ENCODE measurements at regions not wholly inside any gene's neighbourhood (a gene's known extent, or its start where the extent isn't known, plus 50 kb on each side); places are given as distances from the start of the nearest gene placed in this dataset.

DNA sequence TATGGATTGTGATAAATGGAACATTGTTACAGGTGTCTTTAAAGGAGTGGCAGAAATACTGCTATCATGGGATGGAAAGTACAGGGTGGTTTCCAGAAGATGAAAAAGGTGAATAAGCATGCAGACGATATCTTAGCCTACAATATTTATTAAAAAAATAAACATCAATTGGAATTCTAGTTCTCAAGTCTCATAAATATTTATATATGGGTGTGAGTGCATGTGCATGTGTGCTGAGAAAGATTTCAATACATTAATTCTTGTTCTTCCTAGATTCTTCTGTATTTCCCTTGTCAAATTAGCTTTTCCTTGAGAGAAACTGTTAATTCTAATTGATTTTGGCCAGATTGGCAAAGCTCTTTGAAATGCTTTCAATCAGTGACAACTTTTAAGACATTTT, 618.2 kb downstream of the METTL15 start:
- DNase-seq (ENCODE audit: low spot score in 2 of 2) = no peak
- TF ChIP-seq, protein P1, sequence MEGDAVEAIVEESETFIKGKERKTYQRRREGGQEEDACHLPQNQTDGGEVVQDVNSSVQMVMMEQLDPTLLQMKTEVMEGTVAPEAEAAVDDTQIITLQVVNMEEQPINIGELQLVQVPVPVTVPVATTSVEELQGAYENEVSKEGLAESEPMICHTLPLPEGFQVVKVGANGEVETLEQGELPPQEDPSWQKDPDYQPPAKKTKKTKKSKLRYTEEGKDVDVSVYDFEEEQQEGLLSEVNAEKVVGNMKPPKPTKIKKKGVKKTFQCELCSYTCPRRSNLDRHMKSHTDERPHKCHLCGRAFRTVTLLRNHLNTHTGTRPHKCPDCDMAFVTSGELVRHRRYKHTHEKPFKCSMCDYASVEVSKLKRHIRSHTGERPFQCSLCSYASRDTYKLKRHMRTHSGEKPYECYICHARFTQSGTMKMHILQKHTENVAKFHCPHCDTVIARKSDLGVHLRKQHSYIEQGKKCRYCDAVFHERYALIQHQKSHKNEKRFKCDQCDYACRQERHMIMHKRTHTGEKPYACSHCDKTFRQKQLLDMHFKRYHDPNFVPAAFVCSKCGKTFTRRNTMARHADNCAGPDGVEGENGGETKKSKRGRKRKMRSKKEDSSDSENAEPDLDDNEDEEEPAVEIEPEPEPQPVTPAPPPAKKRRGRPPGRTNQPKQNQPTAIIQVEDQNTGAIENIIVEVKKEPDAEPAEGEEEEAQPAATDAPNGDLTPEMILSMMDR (IDR thresholded peaks at IDR 0.05) = no peak
- TF ChIP-seq POLR2AphosphoS5 (IDR thresholded peaks at IDR 0.05) (no peak), POLR2A (IDR thresholded peaks at IDR 0.05) (no peak)
- H3K9me3 ChIP-seq = no peaks in the 10 kb centered on the region
- no peak overlapping the region for H3K27ac ChIP-seq
- intact Hi-C loops (cut with DNase I; ENCODE audit: low total_unique reads) = no loop called here
- H3K4me3 ChIP-seq = no peak overlapping the region
- no peaks in the 10 kb centered on the region for H3K27me3 ChIP-seq
- H3K4me1 ChIP-seq = no peaks in the 10 kb centered on the region
- no peaks in the 10 kb centered on the region for H3K36me3 ChIP-seq

DNA sequence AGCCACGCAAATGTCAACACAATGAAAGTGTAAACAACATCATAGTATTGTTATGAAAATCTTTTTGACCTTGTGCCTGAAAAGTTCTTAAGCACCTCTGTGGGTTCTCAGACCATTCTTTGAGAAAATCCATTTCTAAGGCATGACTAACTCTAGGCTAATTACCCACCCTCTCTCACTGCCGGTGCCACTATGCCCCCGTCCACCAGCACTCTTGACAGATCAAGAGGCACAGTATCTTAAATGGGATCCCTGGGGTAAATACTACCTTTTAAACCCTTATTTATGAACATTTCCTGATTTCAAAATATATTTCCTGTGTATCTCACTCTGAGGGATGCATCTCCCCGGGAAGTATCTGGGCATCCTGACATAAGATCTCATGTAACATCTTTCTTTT, 607.5 kb downstream of the METTL15 start:
- no peaks in the 10 kb centered on the region for H3K27me3 ChIP-seq
- H3K4me3 ChIP-seq = no peak overlapping the region
- H3K36me3 ChIP-seq = no peaks in the 10 kb centered on the region
- TF ChIP-seq POLR2A (IDR thresholded peaks at IDR 0.05) (no peak), POLR2AphosphoS5 (IDR thresholded peaks at IDR 0.05) (no peak)
- TF ChIP-seq, protein P1 (IDR thresholded peaks at IDR 0.05) = no peak
- H3K9me3 ChIP-seq = no peaks in the 10 kb centered on the region
- H3K27ac ChIP-seq = no peak overlapping the region
- intact Hi-C loops (cut with DNase I; ENCODE audit: low total_unique reads) = no loop called here
- DNase-seq (ENCODE audit: low spot score in 2 of 2) = no peak
- no peaks in the 10 kb centered on the region for H3K4me1 ChIP-seq

DNA sequence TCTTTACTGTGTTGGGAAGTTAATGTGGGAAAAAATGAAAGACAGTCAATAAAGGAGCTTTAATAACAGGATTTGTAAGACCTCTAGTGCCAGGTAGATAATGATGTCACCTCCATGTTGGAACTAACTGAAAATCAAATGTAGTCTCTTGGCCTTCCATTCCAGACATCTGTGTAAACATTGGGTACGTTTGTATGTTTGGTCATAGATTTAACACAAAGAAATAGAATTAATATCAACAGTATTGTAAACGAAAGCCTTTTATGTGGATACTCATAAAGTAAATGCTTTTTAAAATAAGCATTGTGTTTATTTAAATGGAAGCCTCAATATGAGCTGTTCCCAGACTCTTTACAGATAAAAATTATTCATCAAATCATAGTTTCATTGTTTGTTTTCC, 605.7 kb downstream of the METTL15 start:
- no peaks in the 10 kb centered on the region for H3K4me1 ChIP-seq
- H3K27me3 ChIP-seq = no peaks in the 10 kb centered on the region
- H3K27ac ChIP-seq = no peak overlapping the region
- no peak for DNase-seq (ENCODE audit: low spot score in 2 of 2)
- intact Hi-C loops (cut with DNase I; ENCODE audit: low total_unique reads) = no loop called here
- no peak overlapping the region for H3K4me3 ChIP-seq
- no peaks in the 10 kb centered on the region for H3K36me3 ChIP-seq
- H3K9me3 ChIP-seq = no peaks in the 10 kb centered on the region
- no peak for TF ChIP-seq POLR2AphosphoS5 (IDR thresholded peaks at IDR 0.05)
- TF ChIP-seq POLR2A (IDR thresholded peaks at IDR 0.05) = no peak
- TF ChIP-seq, protein P1 (IDR thresholded peaks at IDR 0.05) = no peak

DNA sequence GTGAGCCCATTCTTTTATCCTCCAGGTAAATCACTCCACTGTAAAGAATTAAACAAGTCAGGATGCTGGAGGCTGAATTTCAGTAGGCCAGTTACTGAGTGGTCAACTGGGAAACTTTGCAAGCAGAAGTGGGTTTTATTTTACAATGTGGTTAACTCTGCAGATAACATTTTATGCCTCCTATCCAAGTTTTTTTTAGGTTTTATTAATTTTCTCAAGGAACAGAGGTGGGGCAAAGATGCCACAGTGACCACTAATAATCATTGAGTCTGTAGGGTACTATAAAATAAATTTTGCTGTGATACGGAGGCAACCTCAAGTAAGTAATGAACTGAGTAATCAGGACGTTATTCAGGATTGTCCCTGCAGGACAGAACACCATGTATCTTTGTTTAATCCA, 599.9 kb downstream of the METTL15 start:
- Histone ChIP-seq H3K27ac (no peak overlapping the region), H3K4me3 (no peak overlapping the region), H3K36me3 (no peaks in the 10 kb centered on the region), H3K27me3 (no peaks in the 10 kb centered on the region), H3K9me3 (no peaks in the 10 kb centered on the region), H3K4me1 (no peaks in the 10 kb centered on the region)
- intact Hi-C loops (cut with DNase I; ENCODE audit: low total_unique reads) = no loop called here
- no peak for TF ChIP-seq POLR2AphosphoS5 (IDR thresholded peaks at IDR 0.05)
- no peak for TF ChIP-seq POLR2A (IDR thresholded peaks at IDR 0.05)
- DNase-seq (ENCODE audit: low spot score in 2 of 2) = no peak

DNA sequence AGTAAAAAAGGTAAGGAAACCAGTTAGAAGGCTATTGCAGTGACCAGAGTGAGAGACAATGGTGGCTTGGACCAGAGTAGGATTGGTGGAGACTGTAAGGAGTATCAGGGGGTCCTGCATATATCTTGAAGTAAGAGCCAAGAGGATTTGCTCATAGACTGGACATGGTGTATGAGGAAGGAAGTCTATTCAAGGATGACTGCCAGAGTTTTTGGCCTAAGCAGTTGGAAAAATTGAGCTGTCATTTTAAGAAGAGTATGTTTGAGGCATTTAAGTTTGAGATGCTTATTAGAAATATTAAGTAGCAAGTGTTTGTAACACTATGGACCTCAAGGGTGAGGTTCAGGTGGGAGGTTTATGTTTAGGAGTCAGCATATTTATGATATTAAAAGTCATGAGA, 596.6 kb downstream of the METTL15 start:
- no peak for DNase-seq (ENCODE audit: low spot score in 2 of 2)
- no peak overlapping the region for H3K27ac ChIP-seq
- H3K4me1 ChIP-seq = no peaks in the 10 kb centered on the region
- H3K4me3 ChIP-seq = no peak overlapping the region
- TF ChIP-seq POLR2AphosphoS5 (IDR thresholded peaks at IDR 0.05) = no peak
- TF ChIP-seq, protein P1 (IDR thresholded peaks at IDR 0.05) = no peak
- no peak for TF ChIP-seq POLR2A (IDR thresholded peaks at IDR 0.05)
- H3K9me3 ChIP-seq = no peaks in the 10 kb centered on the region
- no peaks in the 10 kb centered on the region for H3K27me3 ChIP-seq
- intact Hi-C loops (cut with DNase I; ENCODE audit: low total_unique reads) = no loop called here
- H3K36me3 ChIP-seq = no peaks in the 10 kb centered on the region

DNA sequence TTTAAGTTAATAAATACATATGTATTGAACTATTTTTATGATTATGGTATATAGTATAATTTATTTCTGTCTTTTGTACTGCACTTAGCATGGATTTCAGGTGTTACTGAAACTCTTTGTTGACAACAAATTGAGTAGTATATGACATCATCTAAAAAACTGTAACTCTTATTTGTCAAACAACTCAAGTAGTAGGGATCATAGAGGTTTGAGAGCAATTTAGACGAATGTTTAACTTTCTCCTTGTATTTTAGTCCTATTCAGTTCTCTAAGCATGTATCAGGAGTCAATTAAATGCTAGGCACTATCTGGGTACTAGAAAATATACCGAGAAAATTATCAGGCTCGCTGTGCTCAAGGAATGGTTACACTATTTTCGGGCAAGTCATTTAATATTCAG, 595.2 kb downstream of the METTL15 start:
- H3K4me3 ChIP-seq = no peak overlapping the region
- no peak for DNase-seq (ENCODE audit: low spot score in 2 of 2)
- H3K9me3 ChIP-seq = no peaks in the 10 kb centered on the region
- TF ChIP-seq POLR2AphosphoS5 (IDR thresholded peaks at IDR 0.05) = no peak
- TF ChIP-seq, protein P1 (IDR thresholded peaks at IDR 0.05) = no peak
- TF ChIP-seq POLR2A (IDR thresholded peaks at IDR 0.05) = no peak
- H3K36me3 ChIP-seq = no peaks in the 10 kb centered on the region
- H3K27ac ChIP-seq = no peak overlapping the region
- no peaks in the 10 kb centered on the region for H3K27me3 ChIP-seq
- intact Hi-C loops (cut with DNase I; ENCODE audit: low total_unique reads) = no loop called here
- H3K4me1 ChIP-seq = no peaks in the 10 kb centered on the region

Data from breast epithelium (tissue), 4 donors.